Stimulated activated naive CD8-positive, alpha-beta T cell treated with anti-CD3 and anti-CD28 coated beads, Interleukin-15, amount 100 ng/mL, for 72 hours (primary cell): ENCODE measurements at regions not wholly inside any gene's neighbourhood (a gene's known extent, or its start where the extent isn't known, plus 50 kb on each side); places are given as distances from the start of the nearest gene placed in this dataset.

ENCODE experiments used
- ATAC-seq: fragments of 150-1000 bp; cut with Tn5 transposase; 2 replicates; pipeline ENCODE4 v1.10.0; 2021; ENCODE audit warnings: mild to moderate bottlenecking, moderate library complexity
- DNase-seq, 2 donors: peaks; one replicate each; pipeline ENCODE4 v3.0.0; 2021 to 2022
- H3K27ac Mint-ChIP-seq, 2 donors: one replicate each; pipeline ENCODE4 v1.8.0; 2022; ENCODE audit warnings: mild to moderate bottlenecking in 2 of 2, mixed read lengths in 2 of 2, moderate library complexity in 2 of 2
- H3K27me3 Mint-ChIP-seq: one replicate; pipeline ENCODE4 v1.8.0; 2022; ENCODE audit warnings: mixed read lengths
- H3K4me1 Mint-ChIP-seq: one replicate; pipeline ENCODE4 v1.8.0; 2022; ENCODE audit warnings: mild to moderate bottlenecking, mixed read lengths
- H3K4me3 Mint-ChIP-seq, 2 donors: one replicate each; pipeline ENCODE4 v1.8.0; 2022; ENCODE audit warnings: mild to moderate bottlenecking in 2 of 2, mixed read lengths in 2 of 2, moderate library complexity in 1 of 2
- H3K9me3 Mint-ChIP-seq, 2 donors: one replicate each; pipeline ENCODE4 v1.8.0; 2022; ENCODE audit warnings: mixed read lengths in 2 of 2

DNA sequence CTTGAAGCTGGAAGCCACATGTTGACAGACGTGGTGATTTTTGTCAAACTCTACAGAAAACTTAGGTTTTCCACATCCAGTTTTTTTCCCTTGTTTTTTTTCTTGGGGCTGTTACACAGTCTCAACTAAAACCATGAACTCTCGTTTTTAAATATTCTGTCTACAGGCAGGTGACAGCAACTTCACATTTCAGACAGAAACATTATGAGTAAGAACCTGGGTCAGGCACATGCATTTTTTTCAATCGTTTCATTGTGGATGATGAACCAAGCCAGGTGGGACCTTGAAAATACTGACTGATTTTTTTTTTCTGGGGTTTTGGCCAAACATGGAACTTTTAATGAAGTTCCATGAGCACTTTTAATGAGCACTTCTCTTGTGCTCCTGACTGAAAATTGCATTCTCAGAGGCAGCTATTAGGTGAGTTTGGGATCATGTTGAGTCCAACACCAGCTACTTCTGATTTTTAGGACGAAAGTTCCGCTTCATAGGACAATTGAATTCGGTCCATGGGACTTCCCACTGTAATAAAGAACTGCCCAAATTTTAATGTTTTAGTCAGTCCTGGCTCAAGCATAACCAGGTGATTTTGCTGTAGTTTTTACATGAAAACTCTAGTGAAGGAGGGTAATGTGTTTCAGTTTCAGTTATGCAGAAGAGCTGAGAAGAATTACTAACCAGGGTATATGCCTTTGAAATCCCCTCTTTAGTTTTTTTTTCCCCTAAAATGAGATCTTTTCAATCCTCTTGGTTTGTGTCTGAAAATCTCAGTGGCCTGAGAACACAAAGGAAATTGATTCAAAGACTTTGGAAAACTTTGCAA lies 93.2 kb upstream of the ADAMTS16 start:
- no peak for ATAC-seq
- Mint-ChIP-seq H3K27ac (no peak overlapping the region), H3K9me3 (peaks cover 6 to 7% of the 10 kb centered on the region in 2 donors), H3K4me1 (no peaks in the 10 kb centered on the region), H3K4me3 (no peak overlapping the region), H3K27me3 (no peaks in the 10 kb centered on the region)
- no peak for DNase-seq

DNA sequence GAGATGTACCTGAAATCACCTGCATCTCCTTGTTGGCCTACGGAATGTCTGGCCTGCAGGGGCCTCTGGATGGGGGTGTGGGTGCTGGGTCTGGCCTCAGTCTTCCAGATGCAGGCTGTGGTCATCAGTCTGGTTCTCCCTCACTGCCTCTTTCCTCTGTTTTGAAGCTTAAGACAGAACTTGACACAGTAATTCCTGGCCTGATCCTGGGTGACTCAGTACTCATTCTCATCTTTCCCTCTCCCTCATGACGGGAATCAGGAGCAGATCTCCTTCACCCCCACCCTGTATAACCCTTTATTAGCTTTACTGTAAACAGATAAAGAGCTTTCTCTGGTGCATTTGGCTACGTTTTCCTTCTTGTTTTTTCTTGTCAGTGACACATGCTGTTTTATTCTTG lies 89.3 kb upstream of the ADAMTS16 start:
- no peaks in the 10 kb centered on the region for H3K4me1 Mint-ChIP-seq
- H3K27ac Mint-ChIP-seq: no peak overlapping the region
- no peak overlapping the region for H3K4me3 Mint-ChIP-seq
- DNase-seq (no peak), ATAC-seq (no peak)
- H3K9me3 Mint-ChIP-seq: peaks cover 7 to 9% of the 10 kb centered on the region in 2 donors
- no peaks in the 10 kb centered on the region for H3K27me3 Mint-ChIP-seq

DNA sequence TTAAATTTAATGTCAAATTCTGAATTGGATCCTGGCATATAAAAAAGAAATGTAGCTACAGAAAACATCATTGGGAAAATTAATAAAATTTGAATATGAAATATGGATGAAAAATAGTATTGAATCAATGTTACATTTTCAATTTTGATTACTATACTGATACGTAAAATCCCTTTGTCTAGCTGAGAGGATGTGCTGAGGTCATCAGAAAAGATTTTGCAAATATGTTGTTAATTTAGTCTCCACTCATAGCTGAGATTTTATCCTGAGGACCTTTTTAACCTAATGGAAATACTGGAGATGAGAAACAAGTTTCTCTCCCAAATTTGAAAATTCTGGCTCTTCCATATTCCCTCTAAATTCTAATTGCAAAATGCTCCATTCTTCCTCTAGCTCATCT lies 84.4 kb upstream of the ADAMTS16 start:
- DNase-seq (no peak), ATAC-seq (no peak)
- no peaks in the 10 kb centered on the region for H3K27me3 Mint-ChIP-seq
- no peak overlapping the region for H3K4me3 Mint-ChIP-seq
- peaks cover 4 to 6% of the 10 kb centered on the region in 2 donors for H3K9me3 Mint-ChIP-seq
- H3K4me1 Mint-ChIP-seq: no peaks in the 10 kb centered on the region
- no peak overlapping the region for H3K27ac Mint-ChIP-seq

DNA sequence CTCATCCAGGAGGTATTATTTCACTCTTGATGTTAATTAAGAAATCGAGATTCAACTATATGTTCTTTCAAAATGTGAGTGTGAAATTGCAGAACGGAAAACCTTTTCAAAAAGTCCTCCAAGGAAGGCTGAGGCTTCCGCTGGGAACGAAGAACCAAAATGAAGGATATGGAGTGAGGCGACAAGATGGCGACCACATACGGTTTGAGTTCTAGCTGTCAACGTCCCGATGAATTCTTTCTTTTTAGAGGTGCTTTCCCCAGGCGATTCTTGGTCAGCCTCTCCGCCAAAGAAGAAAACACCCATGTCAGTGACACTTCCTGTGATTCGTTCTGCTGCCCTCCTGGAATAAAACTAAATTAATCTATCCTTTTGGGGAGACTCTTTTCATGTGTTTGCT lies 78.3 kb upstream of the ADAMTS16 start:
- no peak overlapping the region for H3K4me3 Mint-ChIP-seq
- no peak for DNase-seq
- peaks cover 6 to 10% of the 10 kb centered on the region in 2 donors for H3K9me3 Mint-ChIP-seq
- no peak for ATAC-seq
- no peaks in the 10 kb centered on the region for H3K4me1 Mint-ChIP-seq
- no peaks in the 10 kb centered on the region for H3K27me3 Mint-ChIP-seq
- H3K27ac Mint-ChIP-seq: no peak overlapping the region

DNA sequence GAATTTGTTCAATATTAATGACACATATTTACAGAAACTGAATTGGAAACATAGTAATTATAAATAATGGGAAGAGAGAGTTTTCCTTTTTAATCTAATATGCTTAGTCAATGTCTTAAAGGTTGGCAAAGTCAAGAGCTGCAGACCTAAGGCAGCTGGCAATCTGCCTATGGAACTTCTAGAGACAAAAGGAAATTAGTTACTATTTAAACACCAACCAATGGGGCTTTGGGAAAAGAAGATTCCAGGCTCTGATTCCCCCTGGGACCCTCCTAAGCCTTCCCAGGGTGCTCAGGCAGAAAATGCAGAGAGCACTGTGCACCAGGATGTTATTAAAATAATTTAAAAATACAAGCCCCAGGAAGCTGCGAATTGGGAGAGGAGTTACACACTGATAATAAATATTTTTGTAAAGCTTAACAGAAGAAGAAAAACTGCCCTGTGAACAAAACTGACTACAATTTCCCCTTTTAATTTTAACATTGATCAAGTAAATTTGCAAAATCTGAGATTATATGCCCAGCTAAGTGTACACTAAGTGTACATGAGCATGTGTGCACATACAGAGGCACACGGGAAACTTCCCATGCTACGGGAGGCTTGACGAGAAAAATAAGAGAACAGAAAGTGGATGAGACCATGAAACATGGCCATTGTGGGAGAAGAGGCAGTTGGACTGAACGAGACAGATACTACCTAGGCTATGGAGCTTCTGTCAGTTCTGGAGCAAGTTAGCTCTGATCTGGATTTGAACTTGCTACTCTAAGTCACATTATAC lies 77.4 kb upstream of the ADAMTS16 start:
- no peak for ATAC-seq
- no peaks in the 10 kb centered on the region for H3K27me3 Mint-ChIP-seq
- H3K27ac Mint-ChIP-seq: no peak overlapping the region

GRCh38 chr5:5063533-5063953 lies 76.6 kb upstream of the ADAMTS16 start:
- no peak for ATAC-seq
- Mint-ChIP-seq H3K4me1 (no peaks in the 10 kb centered on the region), H3K27me3 (no peaks in the 10 kb centered on the region), H3K27ac (no peak overlapping the region), H3K4me3 (no peak overlapping the region), H3K9me3 (peaks cover 6 to 10% of the 10 kb centered on the region in 2 donors)
- DNase-seq: no peak

More for the DNA sequence above, 77.4 kb upstream of the ADAMTS16 start:
- no peak for DNase-seq
- no peaks in the 10 kb centered on the region for H3K4me1 Mint-ChIP-seq
- no peak overlapping the region for H3K4me3 Mint-ChIP-seq
- peaks cover 6 to 10% of the 10 kb centered on the region in 2 donors for H3K9me3 Mint-ChIP-seq

- no peak for ATAC-seq
- no peak overlapping the region for H3K4me3 Mint-ChIP-seq
- no peak for DNase-seq
Measured at GRCh38 chr5:5065472-5065871, 74.7 kb upstream of the ADAMTS16 start.

GRCh38 chr5:5066276-5067186 lies 73.6 kb upstream of the ADAMTS16 start:
- no peak for ATAC-seq
- H3K27ac Mint-ChIP-seq: no peak overlapping the region
- H3K4me3 Mint-ChIP-seq: no peak overlapping the region
- H3K4me1 Mint-ChIP-seq: no peaks in the 10 kb centered on the region
- peaks cover 5 to 10% of the 10 kb centered on the region in 2 donors for H3K9me3 Mint-ChIP-seq
- H3K27me3 Mint-ChIP-seq: no peaks in the 10 kb centered on the region
- no peak for DNase-seq

More at GRCh38 chr5:5065472-5065871, 74.7 kb upstream of the ADAMTS16 start:
- peaks cover 0 to 10% of the 10 kb centered on the region in 2 donors for H3K9me3 Mint-ChIP-seq
- H3K4me1 Mint-ChIP-seq: no peaks in the 10 kb centered on the region
- no peaks in the 10 kb centered on the region for H3K27me3 Mint-ChIP-seq
- H3K27ac Mint-ChIP-seq: no peak overlapping the region

DNA sequence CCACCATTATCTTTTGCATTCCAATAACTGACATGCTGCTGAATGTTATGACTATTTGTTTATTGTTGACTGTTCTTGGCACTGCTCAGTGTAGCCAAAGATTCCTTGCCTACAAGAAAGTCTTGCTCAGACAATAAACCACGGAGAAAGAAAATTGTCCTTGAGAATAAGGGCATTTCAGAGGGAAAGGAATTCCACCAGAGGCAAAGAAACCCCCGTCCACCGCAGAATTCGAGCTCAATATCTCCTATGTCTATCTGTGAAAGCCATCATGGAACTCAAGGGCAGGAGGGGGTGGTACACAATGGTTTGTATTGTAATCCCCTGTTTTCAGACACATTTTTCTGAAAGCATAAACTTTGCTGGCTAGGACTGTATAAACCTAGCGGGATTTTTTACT lies 70.3 kb upstream of the ADAMTS16 start:
- Mint-ChIP-seq H3K27ac (no peak overlapping the region), H3K27me3 (peaks cover 7% of the 10 kb centered on the region), H3K9me3 (peaks cover 15% of the 10 kb centered on the region in 2 donors), H3K4me3 (no peak overlapping the region), H3K4me1 (no peaks in the 10 kb centered on the region)
- ATAC-seq (no peak), DNase-seq (no peak)

GRCh38 chr5:5071554-5071953 lies 68.6 kb upstream of the ADAMTS16 start:
- Mint-ChIP-seq H3K4me3 (no peak overlapping the region), H3K4me1 (no peaks in the 10 kb centered on the region), H3K27ac (no peak overlapping the region), H3K27me3 (peaks cover 7% of the 10 kb centered on the region), H3K9me3 (peaks cover 9 to 22% of the 10 kb centered on the region in 2 donors)
- DNase-seq: no peak
- no peak for ATAC-seq

DNA sequence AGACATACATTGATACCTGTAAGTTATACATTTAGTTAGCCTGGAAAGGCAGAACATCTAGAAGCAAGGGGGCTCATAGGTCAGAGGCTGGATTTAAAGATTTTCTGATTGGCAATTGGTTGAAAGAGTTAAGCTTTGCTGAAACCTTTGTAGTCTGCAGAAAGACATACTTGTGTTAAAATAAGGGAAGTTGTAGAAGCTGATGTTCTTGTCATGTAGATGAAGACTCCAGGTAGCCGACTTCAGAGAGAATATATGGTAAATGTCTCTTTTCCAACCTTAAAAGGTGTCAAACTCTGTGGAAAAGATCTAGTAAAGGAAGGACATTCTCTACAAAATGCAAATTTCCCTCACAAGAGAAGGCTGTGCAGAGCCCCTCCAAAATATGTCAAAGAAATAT lies 62.9 kb upstream of the ADAMTS16 start:
- peaks cover 7% of the 10 kb centered on the region for H3K27me3 Mint-ChIP-seq
- H3K9me3 Mint-ChIP-seq: peaks cover 9 to 16% of the 10 kb centered on the region in 2 donors
- ATAC-seq: no peak
- H3K4me1 Mint-ChIP-seq: no peaks in the 10 kb centered on the region
- no peak overlapping the region for H3K4me3 Mint-ChIP-seq
- H3K27ac Mint-ChIP-seq: no peak overlapping the region
- DNase-seq: no peak

GRCh38 chr5:5078009-5078897 lies 61.9 kb upstream of the ADAMTS16 start:
- Mint-ChIP-seq H3K4me1 (no peaks in the 10 kb centered on the region), H3K27ac (no peak overlapping the region), H3K9me3 (peaks cover 4 to 8% of the 10 kb centered on the region in 2 donors), H3K27me3 (no peaks in the 10 kb centered on the region), H3K4me3 (no peak overlapping the region)
- ATAC-seq (no peak), DNase-seq (no peak)

DNA sequence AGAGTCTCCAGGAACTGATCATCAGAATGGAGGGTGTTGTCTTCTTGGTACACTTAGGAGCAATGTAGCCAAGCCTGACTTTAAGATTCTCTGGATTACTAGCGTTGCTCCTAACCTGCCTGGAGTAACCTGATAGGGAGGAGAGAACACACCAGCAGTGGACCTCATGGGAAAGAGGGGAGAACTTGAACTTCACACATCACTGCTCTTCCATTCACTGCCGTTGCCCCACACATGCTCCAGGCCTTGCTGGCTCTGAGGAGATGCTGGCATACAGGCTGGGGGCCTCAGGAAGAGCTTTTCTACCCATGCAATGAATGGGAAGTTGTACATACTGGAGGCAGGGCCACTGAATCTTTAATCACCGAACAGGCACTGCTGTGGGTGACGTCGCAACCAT lies 60.3 kb upstream of the ADAMTS16 start:
- Mint-ChIP-seq H3K9me3 (peaks cover 4 to 18% of the 10 kb centered on the region in 2 donors), H3K27me3 (no peaks in the 10 kb centered on the region)
- ATAC-seq: no peak

GRCh38 chr5:5080790-5081189 lies 59.3 kb upstream of the ADAMTS16 start:
- peaks cover 4 to 18% of the 10 kb centered on the region in 2 donors for H3K9me3 Mint-ChIP-seq
- H3K4me1 Mint-ChIP-seq: no peaks in the 10 kb centered on the region
- H3K27ac Mint-ChIP-seq: no peak overlapping the region
- H3K27me3 Mint-ChIP-seq: no peaks in the 10 kb centered on the region
- ATAC-seq (no peak), DNase-seq (no peak)
- H3K4me3 Mint-ChIP-seq: no peak overlapping the region

More for the DNA sequence above, 60.3 kb upstream of the ADAMTS16 start:
- no peaks in the 10 kb centered on the region for H3K4me1 Mint-ChIP-seq
- H3K27ac Mint-ChIP-seq: no peak overlapping the region
- no peak overlapping the region for H3K4me3 Mint-ChIP-seq
- DNase-seq: no peak
